ENCODE measurements at regions not wholly inside any gene's neighbourhood (a gene's known extent, or its start where the extent isn't known, plus 50 kb on each side); places are given as distances from the start of the nearest gene placed in this dataset.

DNA sequence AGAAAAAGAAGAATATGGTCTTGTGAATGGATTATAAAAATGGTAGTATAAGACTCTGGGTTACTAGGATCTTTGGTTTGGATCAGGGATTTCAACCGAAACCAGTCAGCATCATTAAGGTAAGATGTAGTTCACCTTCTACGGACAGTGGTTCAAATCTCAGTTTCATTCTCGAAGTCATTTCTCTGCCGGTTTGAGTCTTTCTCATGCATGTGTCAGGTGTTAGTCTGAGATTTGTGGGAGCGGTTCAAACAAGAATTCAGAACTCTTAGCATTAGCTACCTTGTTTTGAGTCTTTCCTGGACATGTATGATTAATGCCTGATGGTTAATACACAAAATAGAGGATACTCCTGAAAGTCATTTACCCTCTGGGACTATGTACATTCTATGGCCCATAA is 735.9 kb upstream of the NUDT12 start:
- no peak for ATAC-seq
- intact Hi-C loops (cut with DNase I) = no loop called here
- no peak overlapping the region for H3K4me3 ChIP-seq

DNA sequence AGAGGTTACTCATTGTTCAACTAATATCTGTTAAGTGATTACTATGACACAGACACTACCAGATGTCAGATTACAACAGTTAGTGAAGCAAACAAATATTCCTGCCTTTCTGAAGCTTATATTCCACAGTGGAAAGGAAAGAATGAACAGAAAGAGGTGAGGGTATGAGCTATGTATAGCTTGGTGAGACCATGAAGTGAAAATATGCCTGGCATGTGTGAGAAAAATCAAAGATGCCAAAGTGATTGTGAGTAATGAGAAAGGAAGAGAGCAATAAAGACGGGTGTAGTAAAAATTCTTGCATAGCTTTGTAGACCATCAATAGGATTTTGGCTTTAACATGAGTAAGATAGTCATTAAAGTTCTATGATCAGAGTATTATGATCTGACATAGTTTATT is 734.5 kb upstream of the NUDT12 start:
- intact Hi-C loops (cut with DNase I) = no loop called here

More for the DNA sequence above, 735.9 kb upstream of the NUDT12 start:
- H3K27ac ChIP-seq = no peak overlapping the region
- no peaks in the 10 kb centered on the region for H3K4me1 ChIP-seq
- no peaks in the 10 kb centered on the region for H3K9me3 ChIP-seq
- TF ChIP-seq, protein P1, sequence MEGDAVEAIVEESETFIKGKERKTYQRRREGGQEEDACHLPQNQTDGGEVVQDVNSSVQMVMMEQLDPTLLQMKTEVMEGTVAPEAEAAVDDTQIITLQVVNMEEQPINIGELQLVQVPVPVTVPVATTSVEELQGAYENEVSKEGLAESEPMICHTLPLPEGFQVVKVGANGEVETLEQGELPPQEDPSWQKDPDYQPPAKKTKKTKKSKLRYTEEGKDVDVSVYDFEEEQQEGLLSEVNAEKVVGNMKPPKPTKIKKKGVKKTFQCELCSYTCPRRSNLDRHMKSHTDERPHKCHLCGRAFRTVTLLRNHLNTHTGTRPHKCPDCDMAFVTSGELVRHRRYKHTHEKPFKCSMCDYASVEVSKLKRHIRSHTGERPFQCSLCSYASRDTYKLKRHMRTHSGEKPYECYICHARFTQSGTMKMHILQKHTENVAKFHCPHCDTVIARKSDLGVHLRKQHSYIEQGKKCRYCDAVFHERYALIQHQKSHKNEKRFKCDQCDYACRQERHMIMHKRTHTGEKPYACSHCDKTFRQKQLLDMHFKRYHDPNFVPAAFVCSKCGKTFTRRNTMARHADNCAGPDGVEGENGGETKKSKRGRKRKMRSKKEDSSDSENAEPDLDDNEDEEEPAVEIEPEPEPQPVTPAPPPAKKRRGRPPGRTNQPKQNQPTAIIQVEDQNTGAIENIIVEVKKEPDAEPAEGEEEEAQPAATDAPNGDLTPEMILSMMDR (IDR thresholded peaks at IDR 0.05) = no peak
- H3K27me3 ChIP-seq = no peaks in the 10 kb centered on the region
- no peaks in the 10 kb centered on the region for H3K36me3 ChIP-seq
- DNase-seq = no peak

DNA sequence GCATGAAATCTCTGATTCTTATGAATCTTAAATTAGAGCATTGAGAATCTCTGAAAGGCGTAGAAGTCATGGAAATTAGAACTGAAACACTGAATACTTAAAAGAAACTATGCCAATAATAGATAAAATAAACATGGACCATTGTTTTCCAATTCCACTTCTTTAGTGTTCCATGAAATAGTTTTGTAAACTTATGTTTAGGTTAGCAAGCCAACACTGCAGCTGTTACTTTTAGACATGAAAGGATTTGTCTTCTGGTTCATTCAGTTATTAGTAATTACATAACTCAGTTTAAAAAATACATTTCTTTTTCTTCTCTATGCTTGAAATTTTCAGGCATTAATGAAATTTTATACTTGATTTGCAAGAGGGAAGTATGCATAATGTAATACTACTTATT is 733.4 kb upstream of the NUDT12 start:
- Histone ChIP-seq H3K4me1 (no peaks in the 10 kb centered on the region), H3K27ac (no peak overlapping the region), H3K4me3 (no peak overlapping the region), H3K36me3 (no peaks in the 10 kb centered on the region), H3K9me3 (no peaks in the 10 kb centered on the region), H3K27me3 (no peaks in the 10 kb centered on the region)
- TF ChIP-seq, protein P1 (IDR thresholded peaks at IDR 0.05) = no peak
- DNase-seq (no peak), ATAC-seq (no peak)
- intact Hi-C loops (cut with DNase I) = no loop called here

More for the DNA sequence above, 734.5 kb upstream of the NUDT12 start:
- no peak for ATAC-seq
- H3K4me3 ChIP-seq = no peak overlapping the region
- TF ChIP-seq, protein P1 (IDR thresholded peaks at IDR 0.05) = no peak
- H3K4me1 ChIP-seq = no peaks in the 10 kb centered on the region
- H3K27me3 ChIP-seq = no peaks in the 10 kb centered on the region
- H3K9me3 ChIP-seq = no peaks in the 10 kb centered on the region
- H3K27ac ChIP-seq = no peak overlapping the region
- no peaks in the 10 kb centered on the region for H3K36me3 ChIP-seq
- no peak for DNase-seq

DNA sequence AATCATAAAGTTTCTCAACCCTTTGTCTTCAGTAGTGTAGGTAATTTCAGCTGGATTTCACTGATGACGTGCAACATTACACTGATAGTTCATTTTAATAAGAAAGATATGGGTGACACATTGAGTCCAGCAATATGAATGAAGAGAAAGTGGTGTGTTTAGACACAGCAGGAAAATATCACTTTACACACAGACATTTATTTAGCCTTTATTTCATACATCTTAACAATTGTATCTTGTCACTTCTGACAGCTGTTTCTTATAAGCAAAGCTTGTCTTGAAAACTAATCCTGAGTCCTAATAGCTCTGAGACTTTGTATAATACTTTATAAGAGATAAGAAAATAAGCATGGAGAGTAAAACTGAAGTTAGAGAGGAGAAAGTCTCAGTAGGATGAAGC is 720.5 kb upstream of the NUDT12 start:
- Histone ChIP-seq H3K9me3 (no peaks in the 10 kb centered on the region), H3K4me3 (no peak overlapping the region), H3K4me1 (no peaks in the 10 kb centered on the region), H3K36me3 (no peaks in the 10 kb centered on the region), H3K27me3 (no peaks in the 10 kb centered on the region), H3K27ac (no peak overlapping the region)
- ATAC-seq (no peak), DNase-seq (no peak)
- TF ChIP-seq, protein P1 (IDR thresholded peaks at IDR 0.05) = no peak
- intact Hi-C loops (cut with DNase I) = no loop called here

DNA sequence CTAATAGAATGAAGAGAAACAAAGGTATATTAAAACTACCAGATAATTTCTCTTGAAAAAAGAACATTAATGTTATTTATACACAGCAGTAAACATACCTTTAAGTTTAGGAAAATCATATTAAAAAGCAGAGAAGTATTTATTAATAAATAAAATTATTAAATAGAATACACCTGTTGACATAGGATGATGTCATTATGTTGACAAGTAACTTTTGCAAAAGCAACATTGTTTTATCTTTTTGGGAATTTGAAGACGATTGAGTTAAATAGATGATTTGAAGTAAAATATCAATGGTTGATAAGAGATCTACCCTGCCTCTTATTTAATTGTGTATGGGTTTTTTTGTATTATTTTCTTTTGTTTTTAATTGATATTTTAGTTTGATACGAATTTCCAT is 711.1 kb upstream of the NUDT12 start:
- Histone ChIP-seq H3K36me3 (no peaks in the 10 kb centered on the region), H3K4me1 (no peaks in the 10 kb centered on the region)
- no peak for ATAC-seq

More for the DNA sequence above, 711.1 kb upstream of the NUDT12 start:
- Histone ChIP-seq H3K27ac (no peak overlapping the region), H3K4me3 (no peak overlapping the region), H3K27me3 (no peaks in the 10 kb centered on the region), H3K9me3 (no peaks in the 10 kb centered on the region)
- no peak for DNase-seq
- TF ChIP-seq, protein P1 (IDR thresholded peaks at IDR 0.05) = no peak
- intact Hi-C loops (cut with DNase I) = no loop called here
